Astrocyte (in vitro differentiated cells and primary cell): ENCODE measurements at regions not wholly inside any gene's neighbourhood (a gene's known extent, or its start where the extent isn't known, plus 50 kb on each side); places are given as distances from the start of the nearest gene placed in this dataset.

Source experiments
- DNase-seq: peaks from one replicate; pipeline ENCODE4 v3.0.0-alpha.2; 2010; ENCODE audit warnings: low read depth
- FAIRE-seq: peaks from 2 replicates; lab custom pipeline; 2011; peaks lifted over from hg19 to GRCh38; lab: Jason Lieb, UNC
- H2AFZ ChIP-seq: 2 replicates; pipeline ENCODE4 v1.6.0; 2012; ENCODE audit warnings: low read depth, low read length, inconsistent platforms
- H3K27ac ChIP-seq: 2 replicates; pipeline ENCODE4 v1.5.1; 2011; ENCODE audit warnings: low read depth, low read length, inconsistent platforms
- H3K27me3 ChIP-seq: 2 replicates; pipeline ENCODE4 v1.6.0; 2011; ENCODE audit warnings: low read length, inconsistent platforms; ENCODE audit not compliant: insufficient read depth
- H3K36me3 ChIP-seq: 2 replicates; pipeline ENCODE4 v1.5.1; 2011; ENCODE audit warnings: low read length, inconsistent platforms; ENCODE audit not compliant: insufficient read depth
- H3K4me1 ChIP-seq: 2 replicates; pipeline ENCODE4 v1.5.1; 2011; ENCODE audit warnings: low read length, inconsistent platforms; ENCODE audit not compliant: insufficient read depth
- H3K4me2 ChIP-seq: 2 replicates; pipeline ENCODE4 v1.6.0; 2012; ENCODE audit warnings: low read length, inconsistent platforms
- H3K4me3 ChIP-seq: 2 replicates; pipeline ENCODE4 v1.5.1; 2011; ENCODE audit warnings: low read depth, mild to moderate bottlenecking, low read length, inconsistent platforms; ENCODE audit not compliant: insufficient read depth
- H3K79me2 ChIP-seq: 2 replicates; pipeline ENCODE4 v1.6.0; 2012; ENCODE audit warnings: mild to moderate bottlenecking, low read length, inconsistent platforms; ENCODE audit not compliant: insufficient read depth
- H3K9ac ChIP-seq: 2 replicates; pipeline ENCODE4 v1.6.0; 2012; ENCODE audit warnings: mild to moderate bottlenecking, low read length, inconsistent platforms
- H3K9me3 ChIP-seq: 2 replicates; pipeline ENCODE4 v1.5.1; 2012; ENCODE audit warnings: low read depth, mild to moderate bottlenecking, low read length, inconsistent platforms; ENCODE audit not compliant: insufficient read depth
- H4K20me1 ChIP-seq: 2 replicates; pipeline ENCODE4 v1.6.0; 2012; ENCODE audit warnings: low read length, inconsistent platforms; ENCODE audit not compliant: insufficient read depth
- H3K27ac Mint-ChIP-seq: one replicate; pipeline ENCODE4 v1.8.0; 2021; ENCODE audit warnings: mild to moderate bottlenecking, mixed read lengths; ENCODE audit not compliant: unreplicated experiment
- H3K27me3 Mint-ChIP-seq: one replicate; pipeline ENCODE4 v1.8.0; 2021; ENCODE audit warnings: low read depth, mixed read lengths; ENCODE audit not compliant: unreplicated experiment
- H3K36me3 Mint-ChIP-seq: one replicate; pipeline ENCODE4 v1.8.0; 2021; ENCODE audit warnings: low read depth, mixed read lengths; ENCODE audit not compliant: unreplicated experiment
- H3K4me1 Mint-ChIP-seq: one replicate; pipeline ENCODE4 v1.8.0; 2021; ENCODE audit warnings: low read depth, mixed read lengths; ENCODE audit not compliant: unreplicated experiment
- H3K4me3 Mint-ChIP-seq: one replicate; pipeline ENCODE4 v1.8.0; 2021; ENCODE audit warnings: mild to moderate bottlenecking, moderate library complexity, mixed read lengths; ENCODE audit not compliant: unreplicated experiment
- H3K9me3 Mint-ChIP-seq: one replicate; pipeline ENCODE4 v1.8.0; 2021; ENCODE audit warnings: mild to moderate bottlenecking, mixed read lengths; ENCODE audit not compliant: unreplicated experiment
- EZH2 ChIP-seq: IDR thresholded peaks from 2 replicates; pipeline ENCODE4 v1.6.1; 2012; ENCODE audit warnings: mild to moderate bottlenecking, low read length, inconsistent platforms; ENCODE audit not compliant: insufficient read depth
- TF ChIP-seq, protein P1 (sequence below): IDR thresholded peaks from 2 replicates; pipeline ENCODE4 v1.5.1; 2011; ENCODE audit warnings: low read depth, mild to moderate bottlenecking, inconsistent platforms, low read length, moderate library complexity; ENCODE audit not compliant: insufficient read depth

DNA sequence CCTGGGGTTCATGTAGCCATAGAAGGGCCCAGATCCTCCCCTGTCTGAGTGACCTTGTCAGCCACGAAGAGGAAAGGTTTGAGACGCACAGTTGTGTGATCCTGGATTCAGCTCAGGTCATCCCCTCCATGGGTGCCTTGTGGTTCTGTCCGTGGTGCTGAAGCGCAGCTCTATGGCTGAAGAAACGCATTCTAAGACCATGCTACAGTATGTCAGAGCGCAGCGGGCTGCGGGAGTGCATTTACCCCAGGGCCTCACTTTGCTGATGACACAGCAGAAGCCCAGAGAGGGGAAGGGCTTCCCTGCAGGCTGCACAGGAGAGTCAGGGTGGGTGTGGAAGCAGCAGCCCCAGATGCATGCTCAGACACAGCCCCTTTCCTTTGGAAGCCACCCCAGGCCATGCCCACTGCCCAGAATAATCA lies 68.8 kb upstream of the IQSEC1 start:
- TF ChIP-seq, protein P1, sequence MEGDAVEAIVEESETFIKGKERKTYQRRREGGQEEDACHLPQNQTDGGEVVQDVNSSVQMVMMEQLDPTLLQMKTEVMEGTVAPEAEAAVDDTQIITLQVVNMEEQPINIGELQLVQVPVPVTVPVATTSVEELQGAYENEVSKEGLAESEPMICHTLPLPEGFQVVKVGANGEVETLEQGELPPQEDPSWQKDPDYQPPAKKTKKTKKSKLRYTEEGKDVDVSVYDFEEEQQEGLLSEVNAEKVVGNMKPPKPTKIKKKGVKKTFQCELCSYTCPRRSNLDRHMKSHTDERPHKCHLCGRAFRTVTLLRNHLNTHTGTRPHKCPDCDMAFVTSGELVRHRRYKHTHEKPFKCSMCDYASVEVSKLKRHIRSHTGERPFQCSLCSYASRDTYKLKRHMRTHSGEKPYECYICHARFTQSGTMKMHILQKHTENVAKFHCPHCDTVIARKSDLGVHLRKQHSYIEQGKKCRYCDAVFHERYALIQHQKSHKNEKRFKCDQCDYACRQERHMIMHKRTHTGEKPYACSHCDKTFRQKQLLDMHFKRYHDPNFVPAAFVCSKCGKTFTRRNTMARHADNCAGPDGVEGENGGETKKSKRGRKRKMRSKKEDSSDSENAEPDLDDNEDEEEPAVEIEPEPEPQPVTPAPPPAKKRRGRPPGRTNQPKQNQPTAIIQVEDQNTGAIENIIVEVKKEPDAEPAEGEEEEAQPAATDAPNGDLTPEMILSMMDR, result no peak
- no peak for TF ChIP-seq EZH2
- Mint-ChIP-seq H3K9me3 (no peaks in the 10 kb centered on the region), H3K4me1 (no peaks in the 10 kb centered on the region), H3K4me3 (no peak overlapping the region), H3K27ac (no peak overlapping the region), H3K27me3 (peaks cover 35% of the 10 kb centered on the region), H3K36me3 (peaks cover 9% of the 10 kb centered on the region)
- Histone ChIP-seq H3K27me3 (no peaks in the 10 kb centered on the region), H3K4me3 (no peak overlapping the region), H3K36me3 (no peaks in the 10 kb centered on the region), H3K4me1 (no peaks in the 10 kb centered on the region), H3K27ac (no peak overlapping the region), H3K4me2 (no peak overlapping the region), H2AFZ (no peak overlapping the region), H3K79me2 (no peaks in the 10 kb centered on the region), H3K9ac (no peak overlapping the region), H4K20me1 (no peaks in the 10 kb centered on the region), H3K9me3 (no peaks in the 10 kb centered on the region)
- FAIRE-seq (no peak), DNase-seq (peak; percentile 33)

DNA sequence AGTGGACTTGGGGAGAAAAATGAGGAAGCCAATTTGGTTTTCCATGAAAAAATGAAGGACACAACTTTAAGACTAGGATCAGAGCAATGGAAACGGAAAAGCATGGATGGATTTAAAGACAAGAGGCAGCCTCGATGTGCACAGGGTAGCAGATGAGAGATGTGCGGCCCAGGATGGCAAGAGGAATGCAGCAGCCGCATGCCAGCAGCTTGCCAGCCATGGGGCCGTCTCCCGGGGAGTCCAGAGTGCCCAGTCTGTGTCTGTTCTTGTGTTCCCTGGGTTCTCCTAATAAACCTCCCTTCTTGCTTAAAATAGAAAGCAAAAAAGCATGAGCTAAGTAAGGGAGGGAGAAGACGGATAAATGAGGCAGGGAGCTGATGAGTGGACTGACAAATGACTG lies 68.0 kb upstream of the IQSEC1 start:
- Histone ChIP-seq H3K27me3 (no peaks in the 10 kb centered on the region), H3K36me3 (no peaks in the 10 kb centered on the region), H3K4me2 (no peak overlapping the region), H3K4me3 (no peak overlapping the region), H4K20me1 (no peaks in the 10 kb centered on the region), H3K4me1 (no peaks in the 10 kb centered on the region), H2AFZ (no peak overlapping the region), H3K9ac (no peak overlapping the region), H3K9me3 (no peaks in the 10 kb centered on the region), H3K27ac (no peak overlapping the region), H3K79me2 (no peaks in the 10 kb centered on the region)
- Mint-ChIP-seq H3K27me3 (peaks cover 39% of the 10 kb centered on the region), H3K4me1 (no peaks in the 10 kb centered on the region), H3K27ac (no peak overlapping the region), H3K4me3 (no peak overlapping the region), H3K9me3 (no peaks in the 10 kb centered on the region), H3K36me3 (peaks cover 12% of the 10 kb centered on the region)
- DNase-seq (no peak), FAIRE-seq (no peak)
- TF ChIP-seq EZH2, result no peak
- TF ChIP-seq, protein P1, result no peak

DNA sequence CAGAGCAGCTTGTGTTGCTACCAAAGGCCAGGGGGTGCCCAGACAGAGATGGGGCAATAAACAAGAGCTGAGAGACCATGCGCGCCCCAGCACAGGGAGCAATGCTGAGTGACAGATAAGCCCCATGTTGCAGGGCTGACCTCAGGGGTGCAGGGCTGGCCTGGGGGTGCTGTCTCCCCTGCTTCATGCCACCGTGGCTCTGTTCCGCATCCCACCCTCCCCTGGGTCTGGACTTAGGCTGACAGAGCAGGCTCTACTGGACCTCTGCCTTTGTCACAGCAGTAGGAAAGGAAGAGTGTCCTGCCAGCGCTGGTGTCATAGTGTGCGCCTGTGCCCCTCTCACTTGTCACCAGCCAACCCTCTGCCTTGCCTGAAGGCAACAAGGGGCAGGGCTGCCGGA lies 67.4 kb upstream of the IQSEC1 start:
- Mint-ChIP-seq H3K27me3 (peaks cover 41% of the 10 kb centered on the region), H3K36me3 (peaks cover 12% of the 10 kb centered on the region), H3K4me1 (no peaks in the 10 kb centered on the region), H3K4me3 (no peak overlapping the region), H3K9me3 (no peaks in the 10 kb centered on the region), H3K27ac (no peak overlapping the region)
- H3K79me2 ChIP-seq, result no peaks in the 10 kb centered on the region
- H2AFZ ChIP-seq, result no peak overlapping the region
- no peaks in the 10 kb centered on the region for H3K36me3 ChIP-seq
- no peak overlapping the region for H3K4me2 ChIP-seq
- DNase-seq (no peak), FAIRE-seq (no peak)
- no peak overlapping the region for H3K9ac ChIP-seq
- H3K4me1 ChIP-seq, result no peaks in the 10 kb centered on the region
- H4K20me1 ChIP-seq, result no peaks in the 10 kb centered on the region
- TF ChIP-seq, protein P1, result no peak
- no peak for TF ChIP-seq EZH2
- no peak overlapping the region for H3K4me3 ChIP-seq
- H3K9me3 ChIP-seq, result no peaks in the 10 kb centered on the region
- H3K27ac ChIP-seq, result no peak overlapping the region
- H3K27me3 ChIP-seq, result no peaks in the 10 kb centered on the region
